ENCODE measurements at regions not wholly inside any gene's neighbourhood (a gene's known extent, or its start where the extent isn't known, plus 50 kb on each side); places are given as distances from the start of the nearest gene placed in this dataset.
A peak's percentile ranks its signal among the peaks of the same experiment; 100 is the strongest.
"Not testable (repeated sequence)": the region's sequence is repeated elsewhere in the genome, so short reads cannot be mapped to it uniquely, and the experiment has no call there.

- ATAC-seq (ENCODE audit: low read depth) (peak; percentile 38), DNase-seq (ENCODE audit: low spot score in 2 of 2) (peak in 1 of 2 donors; percentile 10)
- H3K4me3 Mint-ChIP-seq, H3K9me3 Mint-ChIP-seq, H3K36me3 Mint-ChIP-seq, H3K4me1 Mint-ChIP-seq, H3K27ac Mint-ChIP-seq, H3K27me3 Mint-ChIP-seq: not testable (repeated sequence)
Observed at GRCh38 chr2:87404411-87405255, 343.3 kb upstream of the PLGLB2 start.

DNA sequence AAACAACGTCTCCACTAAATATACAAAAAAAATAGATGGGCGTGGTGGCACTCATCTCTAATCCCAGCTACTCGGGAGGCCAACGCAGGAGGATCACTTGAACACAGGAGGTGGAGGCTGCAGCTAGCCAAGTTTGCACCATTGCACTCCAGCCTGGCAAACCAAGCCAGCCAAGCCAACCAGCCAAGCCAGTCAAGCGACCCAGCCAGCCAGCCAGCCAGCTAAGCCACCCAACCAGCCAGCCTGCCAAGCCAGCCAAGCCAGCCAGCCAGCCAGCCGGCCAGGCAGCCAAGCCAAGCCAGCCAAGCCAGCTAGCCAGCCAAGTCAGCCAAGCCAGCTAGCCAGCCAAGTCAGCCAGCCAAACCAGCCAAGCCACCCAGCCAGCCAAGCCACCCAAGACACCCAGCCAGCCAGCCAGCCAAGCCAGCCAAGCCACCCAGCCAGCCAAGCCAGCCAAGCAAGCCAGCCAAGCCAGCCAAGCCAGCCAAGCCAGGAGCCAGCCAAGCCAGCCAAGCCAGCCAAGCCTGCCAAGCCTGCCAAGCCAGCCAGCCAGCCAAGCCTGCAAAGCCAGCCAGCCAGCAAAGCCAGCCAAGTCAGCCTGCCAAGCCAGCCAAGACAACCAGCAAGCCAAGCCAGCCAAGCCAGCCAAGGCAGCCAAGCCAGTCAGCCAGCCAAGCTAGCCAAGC is 342.2 kb upstream of the PLGLB2 start:
- not testable (repeated sequence) for H3K36me3 Mint-ChIP-seq; H3K9me3 Mint-ChIP-seq; H3K27ac Mint-ChIP-seq; H3K4me3 Mint-ChIP-seq; H3K27me3 Mint-ChIP-seq; ATAC-seq (ENCODE audit: low read depth); H3K4me1 Mint-ChIP-seq
- DNase-seq (ENCODE audit: low spot score in 2 of 2): peak in 1 of 2 donors; percentile 5

DNA sequence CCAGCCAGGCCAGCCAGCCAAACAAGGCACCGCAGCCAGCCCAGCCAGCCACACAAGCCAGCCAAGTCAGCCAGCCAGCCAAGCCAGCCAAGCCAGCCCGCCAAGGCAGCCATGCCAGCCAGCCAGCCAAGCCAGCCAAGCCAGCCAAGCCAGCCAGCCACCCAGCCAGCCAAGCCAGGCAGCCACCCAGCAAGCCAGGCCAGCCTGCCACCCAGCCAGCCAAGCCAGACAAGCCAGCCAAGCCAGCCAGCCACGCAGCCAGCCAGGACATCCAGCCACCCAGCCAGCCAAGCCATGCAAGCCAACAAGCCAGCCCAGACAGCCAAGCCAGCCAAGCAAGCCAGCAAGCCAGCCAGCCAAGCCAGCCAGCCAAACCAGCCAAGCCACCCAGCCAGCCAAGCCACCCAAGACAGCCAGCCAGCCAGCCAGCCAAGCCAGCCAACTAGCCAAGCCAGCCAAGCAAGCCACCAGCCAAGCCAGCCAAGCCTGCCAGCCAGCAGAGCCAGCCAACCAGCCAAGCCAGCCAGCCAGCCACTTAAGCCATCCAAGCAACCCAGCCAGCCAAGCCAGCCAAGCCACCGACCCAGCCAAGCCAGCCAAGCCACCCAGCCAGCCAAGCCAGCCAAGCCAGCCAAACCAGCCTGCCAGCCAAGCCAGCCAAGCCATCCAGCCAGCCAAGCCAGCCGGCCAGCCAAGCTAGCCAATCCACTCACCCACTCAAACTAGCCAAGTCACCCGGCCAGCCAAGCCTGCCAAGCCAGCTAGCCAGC is 341.3 kb upstream of the PLGLB2 start:
- ATAC-seq (ENCODE audit: low read depth); H3K9me3 Mint-ChIP-seq; H3K4me3 Mint-ChIP-seq; H3K36me3 Mint-ChIP-seq; H3K27ac Mint-ChIP-seq; H3K27me3 Mint-ChIP-seq; H3K4me1 Mint-ChIP-seq: not testable (repeated sequence)
- DNase-seq (ENCODE audit: low spot score in 2 of 2): peak in 1 of 2 donors; percentile 18

DNA sequence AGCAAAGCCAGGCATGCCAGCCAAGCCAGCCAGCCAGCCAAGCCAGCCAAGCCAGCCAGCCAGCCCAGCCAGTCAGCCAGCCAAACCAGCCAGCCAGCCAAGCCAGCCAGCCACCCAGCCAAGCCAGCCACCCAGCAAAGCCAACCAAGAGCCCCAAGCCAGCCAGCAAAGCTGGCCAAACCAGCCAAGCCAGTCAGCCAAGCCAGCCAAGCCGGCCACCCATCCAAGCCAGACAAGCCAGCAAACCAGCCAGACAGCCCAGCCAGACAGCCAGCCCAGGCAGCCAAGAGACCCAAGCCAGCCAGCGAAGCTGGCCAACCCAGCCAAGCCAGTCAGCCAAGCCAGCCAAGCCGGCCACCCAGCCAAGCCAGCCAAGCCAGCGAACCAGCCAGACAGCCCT is 338.3 kb upstream of the PLGLB2 start:
- not testable (repeated sequence) for H3K27me3 Mint-ChIP-seq; H3K9me3 Mint-ChIP-seq; ATAC-seq (ENCODE audit: low read depth); H3K4me1 Mint-ChIP-seq; H3K27ac Mint-ChIP-seq; H3K36me3 Mint-ChIP-seq; H3K4me3 Mint-ChIP-seq
- peak in 1 of 2 donors; percentile 10 for DNase-seq (ENCODE audit: low spot score in 2 of 2)

DNA sequence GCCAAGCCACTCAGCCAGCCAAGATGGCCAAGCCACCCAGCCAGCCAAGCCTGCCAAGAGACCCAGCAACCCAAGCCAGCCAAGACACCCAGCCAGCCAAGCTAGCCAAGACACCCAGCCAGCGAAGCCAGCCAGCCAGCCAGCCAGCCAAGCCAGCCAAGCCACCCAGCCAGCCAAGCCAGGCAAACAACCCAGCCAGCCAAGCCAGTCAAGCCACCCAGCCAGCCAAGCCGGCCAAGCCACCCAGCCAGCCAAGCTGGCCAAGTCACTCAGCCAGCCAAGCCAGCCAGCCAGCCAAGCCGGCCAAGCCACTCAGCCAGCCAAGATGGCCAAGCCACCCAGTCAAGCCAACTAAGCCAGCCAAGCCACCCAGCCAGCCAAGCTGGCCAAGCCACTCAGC is 337.5 kb upstream of the PLGLB2 start:
- DNase-seq (ENCODE audit: low spot score in 2 of 2): peak in 1 of 2 donors; percentile 19
- not testable (repeated sequence) for H3K36me3 Mint-ChIP-seq; H3K27ac Mint-ChIP-seq; H3K4me1 Mint-ChIP-seq; H3K27me3 Mint-ChIP-seq; H3K9me3 Mint-ChIP-seq; ATAC-seq (ENCODE audit: low read depth); H3K4me3 Mint-ChIP-seq

DNA sequence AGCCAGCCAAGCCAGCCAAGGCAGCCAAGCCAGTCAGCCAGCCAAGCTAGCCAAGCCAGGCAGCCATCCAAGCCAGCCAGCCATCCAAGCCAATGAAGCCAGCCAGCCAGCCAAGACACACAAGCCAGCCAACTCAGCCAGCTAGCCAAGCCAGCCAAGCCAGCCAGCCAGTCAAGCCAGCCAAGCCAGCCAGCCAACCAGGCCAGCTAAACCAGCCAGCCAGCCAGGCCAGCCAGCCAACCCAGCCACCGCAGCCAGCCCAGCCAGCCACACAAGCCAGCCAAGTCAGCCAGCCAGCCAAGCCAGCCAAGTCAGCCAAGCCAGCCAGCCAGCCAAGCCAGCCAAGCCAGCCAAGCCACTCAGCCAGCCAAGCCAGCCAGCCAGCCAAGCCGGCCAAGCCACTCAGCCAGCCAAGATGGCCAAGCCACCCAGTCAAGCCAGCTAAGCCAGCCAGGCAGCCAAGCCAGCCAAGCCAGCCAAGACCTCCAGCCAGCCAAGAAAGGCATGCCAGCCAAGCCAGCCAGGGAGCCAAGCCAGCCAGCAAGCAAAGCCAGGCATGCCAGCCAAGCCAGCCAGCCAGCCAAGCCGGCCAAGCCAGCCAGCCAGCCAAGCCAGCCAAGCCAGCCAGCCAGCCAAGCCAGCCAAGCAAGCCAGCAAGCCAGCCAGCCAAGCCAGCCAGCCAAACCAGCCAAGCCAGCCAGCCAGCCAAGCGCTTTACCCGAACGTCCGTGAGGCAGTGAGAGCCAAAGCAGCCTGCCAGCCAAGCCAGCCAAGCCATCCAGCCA is 335.7 kb upstream of the PLGLB2 start:
- not testable (repeated sequence) for H3K27ac Mint-ChIP-seq; H3K9me3 Mint-ChIP-seq; H3K27me3 Mint-ChIP-seq; ATAC-seq (ENCODE audit: low read depth); H3K4me1 Mint-ChIP-seq; H3K4me3 Mint-ChIP-seq; H3K36me3 Mint-ChIP-seq
- peak in 1 of 2 donors; percentile 16 for DNase-seq (ENCODE audit: low spot score in 2 of 2)

DNA sequence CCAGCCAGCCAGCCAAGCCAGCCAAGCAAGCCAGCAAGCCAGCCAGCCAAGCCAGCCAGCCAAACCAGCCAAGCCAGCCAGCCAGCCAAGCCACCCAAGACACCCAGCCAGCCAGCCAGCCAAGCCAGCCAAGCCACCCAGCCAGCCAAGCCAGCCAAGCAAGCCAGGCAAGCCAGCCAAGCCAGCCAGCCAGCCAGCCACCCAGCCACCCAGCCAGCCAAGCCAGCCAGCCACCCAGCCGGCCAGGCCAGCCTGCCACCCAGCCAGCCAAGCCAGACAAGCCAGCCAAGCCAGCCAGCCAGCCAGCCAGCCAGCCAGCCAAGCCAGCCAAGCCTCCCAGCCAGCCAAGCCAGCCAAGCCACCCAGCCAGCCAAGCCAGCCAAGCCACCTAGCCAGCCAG is 333.6 kb upstream of the PLGLB2 start:
- H3K27ac Mint-ChIP-seq; H3K4me1 Mint-ChIP-seq; H3K4me3 Mint-ChIP-seq; ATAC-seq (ENCODE audit: low read depth); H3K36me3 Mint-ChIP-seq; DNase-seq (ENCODE audit: low spot score in 2 of 2); H3K27me3 Mint-ChIP-seq; H3K9me3 Mint-ChIP-seq: not testable (repeated sequence)

DNA sequence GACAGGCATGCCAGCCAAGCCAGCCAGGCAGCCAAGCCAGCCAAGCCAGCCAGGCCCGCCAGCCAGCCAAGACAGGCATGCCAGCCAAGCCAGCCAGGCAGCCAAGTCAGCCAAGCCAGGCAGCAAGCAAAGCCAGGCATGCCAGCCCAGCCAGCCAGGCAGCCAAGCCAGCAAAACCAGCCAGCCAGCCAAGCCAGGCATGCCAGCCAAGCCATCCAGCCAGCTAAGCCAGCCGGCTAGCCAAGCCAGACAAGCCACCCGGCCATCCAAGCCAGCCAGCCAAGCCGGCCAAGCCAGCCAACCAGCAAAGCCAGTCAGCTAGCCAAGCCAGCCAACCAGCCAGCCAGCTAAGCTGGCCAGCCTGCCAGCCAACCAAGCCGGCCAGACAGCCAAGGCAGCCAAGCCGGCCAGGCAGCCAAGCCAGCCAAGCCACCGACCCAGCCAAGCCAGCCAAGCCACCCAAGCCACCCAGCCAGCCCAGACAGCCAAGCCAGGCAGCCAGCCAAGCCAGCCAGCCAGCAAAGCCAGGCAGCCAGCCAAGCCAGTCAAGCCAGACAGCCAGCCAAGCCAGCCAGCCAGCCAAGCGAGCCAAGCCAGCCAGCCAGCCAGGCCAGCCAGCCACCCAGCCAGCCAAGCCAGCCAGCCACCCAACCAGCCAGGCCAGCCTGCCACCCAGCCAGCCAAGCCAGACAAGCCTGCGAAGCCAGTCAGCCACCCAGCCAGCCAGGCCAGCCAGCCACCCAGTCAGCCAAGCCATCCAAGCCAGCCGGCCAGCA is 332.9 kb upstream of the PLGLB2 start:
- not testable (repeated sequence) for H3K36me3 Mint-ChIP-seq; H3K27me3 Mint-ChIP-seq; H3K4me3 Mint-ChIP-seq; H3K4me1 Mint-ChIP-seq; DNase-seq (ENCODE audit: low spot score in 2 of 2); H3K9me3 Mint-ChIP-seq; H3K27ac Mint-ChIP-seq; ATAC-seq (ENCODE audit: low read depth)

- H3K27me3 Mint-ChIP-seq; H3K4me1 Mint-ChIP-seq; DNase-seq (ENCODE audit: low spot score in 2 of 2); H3K27ac Mint-ChIP-seq; H3K36me3 Mint-ChIP-seq; H3K9me3 Mint-ChIP-seq; ATAC-seq (ENCODE audit: low read depth); H3K4me3 Mint-ChIP-seq: not testable (repeated sequence)
Observed at GRCh38 chr2:87415586-87416265, 332.2 kb upstream of the PLGLB2 start.

- not testable (repeated sequence) for H3K27ac Mint-ChIP-seq; H3K4me3 Mint-ChIP-seq; ATAC-seq (ENCODE audit: low read depth); H3K27me3 Mint-ChIP-seq; H3K4me1 Mint-ChIP-seq; DNase-seq (ENCODE audit: low spot score in 2 of 2); H3K9me3 Mint-ChIP-seq; H3K36me3 Mint-ChIP-seq
Observed at GRCh38 chr2:87416266-87416592, 331.7 kb upstream of the PLGLB2 start.

GRCh38 chr2:87417147-87417546 is 330.7 kb upstream of the PLGLB2 start:
- DNase-seq (ENCODE audit: low spot score in 2 of 2); ATAC-seq (ENCODE audit: low read depth); H3K36me3 Mint-ChIP-seq; H3K4me3 Mint-ChIP-seq; H3K27ac Mint-ChIP-seq; H3K27me3 Mint-ChIP-seq; H3K9me3 Mint-ChIP-seq; H3K4me1 Mint-ChIP-seq: not testable (repeated sequence)

- not testable (repeated sequence) for H3K36me3 Mint-ChIP-seq; DNase-seq (ENCODE audit: low spot score in 2 of 2); H3K27me3 Mint-ChIP-seq; H3K9me3 Mint-ChIP-seq; H3K27ac Mint-ChIP-seq; H3K4me1 Mint-ChIP-seq; ATAC-seq (ENCODE audit: low read depth); H3K4me3 Mint-ChIP-seq
Observed at GRCh38 chr2:87417742-87418567, 329.9 kb upstream of the PLGLB2 start.
